Psoas muscle (tissue), 7 donors: ENCODE measurements at regions not wholly inside any gene's neighbourhood (a gene's known extent, or its start where the extent isn't known, plus 50 kb on each side); places are given as distances from the start of the nearest gene placed in this dataset.
A peak's percentile ranks its signal among the peaks of the same experiment; 100 is the strongest.

Experiments used
- ATAC-seq, 4 donors: fragments of 200-7000 bp; cut with Tn5 transposase; one replicate each; pipeline ENCODE4 v1.9.1; 2020; ENCODE audit warnings: moderate library complexity in 3 of 4, mild to moderate bottlenecking in 2 of 4
- DNase-seq, 2 donors: peaks; one replicate each; pipeline ENCODE4 v3.0.0-alpha.2; 2020
- H3K27ac ChIP-seq: fragments of 200-600 bp; one replicate; pipeline ENCODE4 v1.8.0; 2022
- H3K27me3 ChIP-seq, 3 donors: fragments of 200-600 bp in 1 of 3; one replicate each; pipeline versions ENCODE4 v1.6.1 to v1.8.0; 2013 to 2022; ENCODE audit warnings: low read length in 2 of 3, mild to moderate bottlenecking in 2 of 3, moderate library complexity in 1 of 3; ENCODE audit not compliant: insufficient read depth in 3 of 3
- H3K36me3 ChIP-seq, 2 donors: fragments of 200-600 bp in 1 of 2; one replicate each; pipeline versions ENCODE4 v1.6.1 to v1.8.0; 2013 to 2022; ENCODE audit warnings: low read depth in 1 of 2, mild to moderate bottlenecking in 1 of 2, moderate library complexity in 1 of 2; ENCODE audit not compliant: insufficient read depth in 1 of 2
- H3K4me1 ChIP-seq: fragments of 200-600 bp; one replicate; pipeline ENCODE4 v1.8.0; 2022
- H3K4me3 ChIP-seq: fragments of 200-600 bp; one replicate; pipeline ENCODE4 v1.8.0; 2022; ENCODE audit warnings: mild to moderate bottlenecking
- H3K9me3 ChIP-seq: fragments of 200-600 bp; one replicate; pipeline ENCODE4 v1.8.0; 2022
- WGBS, 3 donors: extraction: QIAGEN DNeasy Blood & Tissue Kit; methylation state at CpG; one replicate each; pipeline versions ENCODE4 v1.1.6 to v1.1.7; 2013; 5-methylcytosine and 5-hydroxymethylcytosine counted together
- intact Hi-C, 2 donors: fragments of 100-400 bp; cut with DNase I; formaldehyde crosslinking; loops; one replicate each; pipeline versions ENCODE4 v1.11.0 to v1.14.2; 2022
- TF ChIP-seq, protein P1 (sequence below): fragments of 200-600 bp; IDR thresholded peaks from one replicate; pipeline ENCODE4 v1.8.0; 2022; ENCODE audit warnings: antibody characterized with exemption
- donor health status: healthy with polysubstance abuse.
- donor health status: DM: no; HTN: no; CAD: no; lungs with moderate emphysema.
- donor health status: Bipolar disorder and iron deficiency.
- donor health status: healthy.
- donor health status: DM: yes; HTN: yes; CAD: no.
- donor health status: DM: no; HTN: no; CAD: no.
- donor health status: DM: yes; HTN: yes; CAD: no.

DNA sequence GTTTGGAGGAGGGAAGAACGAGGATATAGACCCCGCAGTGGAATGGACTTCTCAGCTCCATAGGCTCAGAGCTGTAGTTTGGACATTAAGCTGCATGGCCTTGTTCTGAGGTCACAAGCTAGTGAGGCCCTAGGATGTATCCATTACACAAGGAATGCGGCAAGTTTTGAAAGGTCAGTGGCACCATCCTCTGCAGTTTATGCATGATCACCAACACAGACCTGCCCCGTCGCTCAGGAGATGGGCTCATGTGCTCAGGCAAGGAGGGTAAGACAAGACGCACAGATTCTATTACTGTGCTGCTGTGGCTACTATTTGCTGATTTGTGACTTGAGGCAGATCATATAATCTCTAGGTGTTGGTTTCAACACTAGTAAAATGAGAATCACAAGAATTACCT lies 110.9 kb downstream of the FAM161A start:
- no peak for DNase-seq
- intact Hi-C loops, result no loop called here
- H3K36me3 ChIP-seq, result no peaks in the 10 kb centered on the region
- TF ChIP-seq, protein P1, sequence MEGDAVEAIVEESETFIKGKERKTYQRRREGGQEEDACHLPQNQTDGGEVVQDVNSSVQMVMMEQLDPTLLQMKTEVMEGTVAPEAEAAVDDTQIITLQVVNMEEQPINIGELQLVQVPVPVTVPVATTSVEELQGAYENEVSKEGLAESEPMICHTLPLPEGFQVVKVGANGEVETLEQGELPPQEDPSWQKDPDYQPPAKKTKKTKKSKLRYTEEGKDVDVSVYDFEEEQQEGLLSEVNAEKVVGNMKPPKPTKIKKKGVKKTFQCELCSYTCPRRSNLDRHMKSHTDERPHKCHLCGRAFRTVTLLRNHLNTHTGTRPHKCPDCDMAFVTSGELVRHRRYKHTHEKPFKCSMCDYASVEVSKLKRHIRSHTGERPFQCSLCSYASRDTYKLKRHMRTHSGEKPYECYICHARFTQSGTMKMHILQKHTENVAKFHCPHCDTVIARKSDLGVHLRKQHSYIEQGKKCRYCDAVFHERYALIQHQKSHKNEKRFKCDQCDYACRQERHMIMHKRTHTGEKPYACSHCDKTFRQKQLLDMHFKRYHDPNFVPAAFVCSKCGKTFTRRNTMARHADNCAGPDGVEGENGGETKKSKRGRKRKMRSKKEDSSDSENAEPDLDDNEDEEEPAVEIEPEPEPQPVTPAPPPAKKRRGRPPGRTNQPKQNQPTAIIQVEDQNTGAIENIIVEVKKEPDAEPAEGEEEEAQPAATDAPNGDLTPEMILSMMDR, result no peak
- H3K27me3 ChIP-seq, result no peaks in the 10 kb centered on the region
- 41 to 67% (median 57%) methylated on average over 6 of the region's 6 CpGs for WGBS, 3 donors
- H3K4me3 ChIP-seq, result no peak overlapping the region
- no peak overlapping the region for H3K27ac ChIP-seq
- no peaks in the 10 kb centered on the region for H3K9me3 ChIP-seq
- peak in 3 of 4 donors; percentile 37 to 74 (median 49) for ATAC-seq
- H3K4me1 ChIP-seq, result peaks cover 10% of the 10 kb centered on the region

GRCh38 chr2:61737841-61738240 lies 116.0 kb downstream of the FAM161A start:
- DNase-seq (no peak), ATAC-seq (no peak)
- H3K4me3 ChIP-seq, result no peak overlapping the region
- TF ChIP-seq, protein P1, result no peak
- H3K9me3 ChIP-seq, result no peaks in the 10 kb centered on the region
- WGBS, 3 donors, result 86 to 88% (median 87%) methylated on average over 3 of the region's 3 CpGs
- intact Hi-C loops, result no loop called here
- no peak overlapping the region for H3K27ac ChIP-seq
- H3K4me1 ChIP-seq, result peaks cover 4% of the 10 kb centered on the region
- H3K36me3 ChIP-seq, result no peaks in the 10 kb centered on the region
- H3K27me3 ChIP-seq, result no peaks in the 10 kb centered on the region

- no peaks in the 10 kb centered on the region for H3K36me3 ChIP-seq
- H3K4me3 ChIP-seq, result no peak overlapping the region
- ATAC-seq (no peak), DNase-seq (no peak)
- no peaks in the 10 kb centered on the region for H3K27me3 ChIP-seq
- no peaks in the 10 kb centered on the region for H3K4me1 ChIP-seq
- H3K27ac ChIP-seq, result no peak overlapping the region
- intact Hi-C loops, result no loop called here
- TF ChIP-seq, protein P1, result no peak
- H3K9me3 ChIP-seq, result no peaks in the 10 kb centered on the region
- 89 to 94% (median 91%) methylated on average over 4 of the region's 4 CpGs for WGBS, 3 donors
Measured at GRCh38 chr2:61736953-61737352, 116.9 kb downstream of the FAM161A start.

- TF ChIP-seq, protein P1, result no peak
- WGBS, 3 donors, result 92 to 100% (median 94%) methylated on average over 2 of the region's 2 CpGs
- ATAC-seq (no peak), DNase-seq (no peak)
- Histone ChIP-seq H3K9me3 (no peaks in the 10 kb centered on the region), H3K4me1 (no peaks in the 10 kb centered on the region), H3K27me3 (no peaks in the 10 kb centered on the region), H3K4me3 (no peak overlapping the region), H3K36me3 (no peaks in the 10 kb centered on the region), H3K27ac (no peak overlapping the region)
- intact Hi-C loops, result no loop called here
Measured at GRCh38 chr2:61733563-61733962, 120.3 kb downstream of the FAM161A start.

- peak in 1 of 4 donors; percentile 31 for ATAC-seq
- TF ChIP-seq, protein P1, result no peak
- DNase-seq, result no peak
- no peaks in the 10 kb centered on the region for H3K27me3 ChIP-seq
- H3K4me1 ChIP-seq, result no peaks in the 10 kb centered on the region
- peaks cover 8% of the 10 kb centered on the region for H3K9me3 ChIP-seq
- intact Hi-C loops, result no loop called here
- no peak overlapping the region for H3K4me3 ChIP-seq
- no peaks in the 10 kb centered on the region for H3K36me3 ChIP-seq
- no peak overlapping the region for H3K27ac ChIP-seq
Measured at GRCh38 chr2:61732787-61733186, 121.1 kb downstream of the FAM161A start.
